C1 segment of cervical spinal cord (tissue), 14 donors: ENCODE measurements at regions not wholly inside any gene's neighbourhood (a gene's known extent, or its start where the extent isn't known, plus 50 kb on each side); places are given as distances from the start of the nearest gene placed in this dataset.

Source experiments
- DNase-seq, 14 donors: peaks; one replicate each; lab custom pipeline; 2025; lab: John Stamatoyannopoulos, UW

DNA sequence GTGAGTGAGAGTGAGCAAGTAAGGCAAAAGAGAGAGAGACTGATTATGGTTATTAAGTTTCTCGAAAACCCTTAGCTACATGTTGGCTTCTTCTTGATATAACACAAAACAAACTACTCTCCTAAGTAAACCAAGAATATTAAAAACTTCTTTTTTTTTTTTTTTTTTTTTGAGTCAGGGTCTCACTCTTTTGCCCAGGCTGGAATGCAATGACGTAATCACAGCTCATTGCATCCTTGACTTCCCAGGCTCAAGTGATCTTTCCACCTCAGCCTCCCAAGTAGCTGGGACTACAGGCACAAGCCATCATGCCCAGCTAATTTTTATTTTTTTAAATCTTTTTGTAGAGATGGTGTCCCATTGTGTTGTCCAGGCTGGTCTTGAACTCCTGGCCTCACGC lies 102.2 kb upstream of the IL6 start:
- no peak for DNase-seq

DNA sequence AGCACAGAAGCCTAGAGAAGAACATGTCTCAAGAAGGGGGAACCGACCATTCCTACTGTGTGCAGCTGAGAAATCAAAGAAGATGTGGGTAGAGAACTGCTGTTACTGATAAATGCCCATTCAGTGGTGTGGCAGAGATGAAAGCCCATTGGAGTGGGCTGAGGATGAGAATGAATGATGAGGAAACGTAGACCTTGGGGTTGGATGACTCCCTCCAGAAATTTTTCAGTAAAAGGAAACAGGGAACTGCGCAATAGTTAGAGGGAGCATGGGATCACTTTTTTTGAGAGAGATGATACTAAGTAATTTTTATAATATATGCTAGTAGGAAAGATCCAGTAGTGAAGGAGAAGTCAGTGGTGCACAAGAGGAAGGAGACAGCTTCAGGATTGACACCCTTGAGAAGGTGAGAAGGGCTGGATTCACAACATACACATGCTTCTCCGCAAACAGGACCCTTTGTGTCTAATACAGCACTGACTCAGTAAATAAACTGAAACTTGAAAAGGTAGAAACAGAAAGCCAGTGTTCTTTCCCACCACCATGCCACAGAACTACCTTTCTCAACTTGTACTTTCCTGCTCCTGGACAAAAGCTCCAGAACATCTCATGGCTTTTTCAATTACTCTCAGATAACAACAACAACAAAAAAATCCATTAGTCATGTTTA lies 104.7 kb upstream of the IL6 start:
- DNase-seq, result no peak

DNA sequence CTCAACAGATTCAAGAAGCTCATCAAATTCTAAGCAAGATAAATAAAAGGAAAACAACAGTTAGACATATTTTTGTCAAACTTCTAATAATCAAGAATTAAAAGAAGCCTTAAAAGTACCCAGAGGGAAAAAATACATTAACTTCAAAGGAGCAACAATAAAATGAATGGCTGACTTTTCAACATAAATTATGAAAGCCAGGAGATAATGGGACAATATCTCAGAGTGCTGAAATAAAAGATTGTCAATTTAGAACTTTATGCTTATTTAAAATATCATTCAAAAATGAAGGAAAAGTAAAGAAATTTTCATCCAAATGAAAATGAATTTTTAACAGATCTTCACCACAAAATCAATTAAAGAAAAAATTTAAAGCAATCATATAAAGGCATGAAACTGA lies 108.5 kb upstream of the IL6 start:
- no peak for DNase-seq

DNA sequence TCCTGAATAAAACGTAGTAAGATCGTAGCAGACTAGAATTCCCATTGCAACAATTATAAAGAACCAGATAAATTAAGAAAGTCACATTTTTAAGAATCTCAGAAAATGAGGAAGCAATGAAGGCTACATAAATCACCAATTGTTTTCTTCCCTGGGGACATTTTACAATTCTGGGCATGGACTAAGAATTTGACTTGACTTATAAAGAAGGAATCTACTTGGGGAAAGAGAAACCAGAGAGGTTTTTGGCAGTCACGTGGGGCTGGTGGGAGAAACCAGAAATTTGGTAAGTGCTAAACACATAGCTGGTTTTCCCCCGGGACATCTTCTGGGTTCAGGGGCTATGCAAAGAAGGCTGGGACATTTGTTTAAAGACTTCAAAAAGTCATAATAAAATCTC lies 109.8 kb upstream of the IL6 start:
- DNase-seq, result no peak

DNA sequence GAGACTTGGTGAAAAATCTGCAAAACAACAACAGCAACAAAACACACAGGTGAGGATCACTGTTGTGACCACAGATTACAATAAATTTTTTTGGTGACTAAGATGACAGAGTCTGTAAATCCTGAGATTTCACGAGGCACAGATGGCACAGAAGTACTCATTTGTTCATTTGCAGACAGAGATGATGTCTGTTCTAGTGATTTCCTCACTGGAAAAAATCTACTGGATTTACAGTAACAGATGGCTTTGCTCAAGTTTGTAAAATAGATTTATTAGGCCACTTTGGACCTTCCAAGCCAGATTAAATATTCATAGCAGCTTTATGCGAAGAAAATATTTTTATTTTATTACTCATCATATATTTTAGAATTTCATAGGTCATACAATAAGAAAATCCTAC lies 113.5 kb upstream of the IL6 start:
- no peak for DNase-seq

DNA sequence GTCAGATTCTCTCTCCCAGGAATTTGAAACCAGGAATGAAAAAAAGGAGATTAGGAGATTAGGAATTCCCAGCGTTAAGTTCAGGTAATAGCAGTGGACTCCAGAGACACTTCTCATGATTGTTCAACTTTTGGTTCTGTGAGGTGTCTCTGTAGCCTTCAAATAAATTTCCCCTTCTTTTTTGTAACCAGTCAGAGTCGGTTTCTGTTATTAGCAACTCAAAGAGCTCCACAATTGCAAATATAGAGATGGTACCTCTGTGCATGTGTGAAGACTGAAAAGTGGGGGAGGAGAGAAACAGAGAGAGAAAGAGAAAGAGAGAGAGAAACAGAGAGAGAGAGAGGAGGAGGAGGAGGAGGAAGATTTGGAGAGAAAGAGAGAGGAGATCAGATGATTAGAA lies 112.8 kb upstream of the STEAP1B start:
- no peak for DNase-seq

DNA sequence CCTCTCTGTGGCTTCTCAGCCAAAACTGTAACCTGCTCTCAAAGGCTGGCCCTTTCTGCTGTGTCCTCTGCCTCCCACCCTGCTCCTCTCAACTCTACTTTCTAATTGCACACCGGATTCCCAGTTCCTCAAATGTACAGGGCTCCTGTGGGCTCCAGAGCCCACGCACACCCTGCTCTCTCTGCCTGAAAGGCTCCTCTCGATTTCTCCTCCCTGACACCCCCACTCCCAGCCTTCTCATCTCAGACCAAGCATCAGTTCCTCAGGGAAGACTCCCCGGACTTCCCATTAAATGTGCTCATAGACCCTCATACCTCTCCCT lies 111.7 kb upstream of the STEAP1B start:
- no peak for DNase-seq

DNA sequence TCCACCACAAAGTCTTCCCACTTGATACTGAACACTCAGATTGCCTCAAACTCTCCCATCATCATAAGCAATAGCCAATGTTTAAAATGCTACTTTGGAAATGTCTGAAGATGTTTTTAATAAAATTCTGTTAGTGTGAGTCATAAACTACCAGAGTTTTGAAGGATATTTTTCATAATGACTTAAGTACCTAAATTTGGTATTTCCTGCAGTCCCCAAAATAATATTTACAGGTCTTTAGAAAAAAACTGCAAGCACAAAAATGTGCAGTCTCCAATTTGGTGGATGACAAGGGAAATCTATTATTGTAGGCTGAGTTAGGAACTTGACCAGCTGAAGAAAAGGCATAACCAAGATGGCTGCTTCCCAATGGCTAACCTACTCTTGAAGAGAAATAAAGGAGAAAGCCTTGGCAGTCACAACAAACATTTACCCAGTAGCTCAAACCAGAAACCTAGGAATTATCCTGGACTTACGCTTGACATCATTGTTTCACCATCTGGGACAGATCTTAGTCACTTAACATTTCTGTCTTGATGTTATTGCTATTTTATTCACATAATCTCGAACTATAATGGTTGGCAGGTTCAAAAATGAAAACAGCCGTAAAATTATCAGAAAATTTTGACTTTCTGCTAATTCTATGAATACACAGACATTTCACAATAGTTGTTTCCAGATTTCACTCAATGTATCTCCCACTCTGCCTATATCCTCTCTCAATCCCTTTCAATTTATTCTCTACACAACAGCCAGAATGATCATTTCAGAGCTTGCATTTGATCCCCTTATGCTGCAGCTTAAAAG lies 111.2 kb upstream of the STEAP1B start:
- no peak for DNase-seq

DNA sequence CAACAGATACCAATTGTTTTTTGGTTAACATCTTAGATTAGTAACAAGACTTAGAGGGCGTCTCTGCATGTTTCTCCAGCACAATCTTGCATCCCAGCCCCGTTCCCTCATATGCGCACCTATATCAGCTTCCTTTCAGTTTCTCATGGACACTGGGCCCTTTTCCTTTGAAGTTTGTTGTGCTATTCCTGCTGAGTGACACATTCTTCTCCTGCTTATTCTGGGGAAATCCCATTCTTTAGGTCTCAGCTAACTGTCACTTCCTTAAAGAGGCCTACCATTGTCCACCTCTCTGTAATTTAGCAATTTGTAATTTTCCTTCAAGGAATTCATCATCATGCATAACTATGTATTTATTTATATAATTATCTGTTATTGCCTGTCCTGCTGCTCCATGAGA lies 110.3 kb upstream of the STEAP1B start:
- no peak for DNase-seq

DNA sequence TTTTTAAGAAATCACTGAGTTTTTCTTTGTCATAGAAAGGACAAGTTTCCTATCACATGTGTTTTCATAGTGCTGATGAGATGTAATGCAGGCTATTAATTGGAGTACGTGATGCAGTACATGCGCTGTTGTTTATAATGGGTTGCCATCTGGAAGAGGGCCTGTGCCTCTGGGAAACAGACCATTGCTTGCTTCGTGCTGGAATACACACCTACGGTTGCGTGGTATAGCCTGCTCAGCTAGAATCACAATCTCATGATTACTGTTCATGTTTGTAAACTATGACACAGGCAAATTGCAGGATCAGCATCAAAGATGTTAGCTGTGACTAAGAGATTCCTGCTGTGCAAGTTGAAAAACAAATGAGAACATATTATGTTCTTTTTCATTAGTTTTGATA lies 107.2 kb upstream of the STEAP1B start:
- no peak for DNase-seq

DNA sequence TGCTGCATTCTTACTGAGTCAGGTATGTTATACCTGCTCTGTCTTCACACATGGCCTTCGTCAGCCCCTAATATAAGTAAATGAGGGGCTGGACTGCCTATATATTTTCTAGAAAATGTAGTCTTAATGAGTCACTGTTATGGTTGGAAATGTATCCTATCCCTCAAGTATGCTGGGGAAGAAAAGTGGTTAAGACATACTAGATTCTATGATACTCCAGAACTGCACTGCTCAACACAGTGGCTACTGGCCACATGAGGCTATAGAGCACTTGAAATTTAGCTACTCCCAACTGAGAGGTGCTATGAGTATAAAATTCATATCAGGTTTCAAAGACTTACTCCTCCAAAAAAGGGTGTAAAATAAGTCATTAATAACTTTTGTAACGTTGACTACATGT lies 104.3 kb upstream of the STEAP1B start:
- DNase-seq, result no peak

DNA sequence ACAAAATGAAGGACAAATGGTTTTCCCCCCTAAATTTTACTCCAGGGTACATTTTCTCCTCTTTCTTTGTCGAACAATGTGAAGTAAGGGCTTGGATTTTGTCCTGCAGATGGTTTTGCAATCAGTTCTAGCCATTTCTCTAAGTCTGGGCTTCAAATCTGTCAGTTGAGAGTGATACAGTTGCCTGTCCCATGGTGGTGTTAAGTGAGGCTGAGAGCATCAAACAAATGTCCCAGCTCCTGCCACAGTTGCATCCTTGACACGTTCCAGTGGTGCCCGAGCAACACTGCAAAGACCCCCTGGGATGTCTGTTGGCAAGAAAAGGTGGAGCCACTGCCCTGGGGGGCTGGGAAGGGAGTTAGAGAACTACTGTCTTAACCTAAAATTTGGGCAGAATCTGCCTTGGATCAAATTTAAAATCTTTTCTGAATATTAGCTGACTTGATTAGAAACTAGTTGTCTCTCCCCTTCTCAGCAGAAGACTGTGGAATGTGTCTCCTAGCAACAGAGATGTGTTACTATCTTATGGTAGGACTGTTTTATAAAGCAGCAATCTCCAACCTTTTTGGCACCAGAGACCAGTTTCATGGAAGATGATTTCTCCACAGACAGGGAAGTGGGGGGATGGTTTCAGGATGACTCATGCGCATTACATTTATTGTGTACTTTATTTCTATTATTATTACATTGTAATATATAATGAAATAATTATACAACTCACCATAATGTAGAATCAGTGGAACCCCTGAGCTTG lies 102.0 kb upstream of the STEAP1B start:
- DNase-seq, result no peak

DNA sequence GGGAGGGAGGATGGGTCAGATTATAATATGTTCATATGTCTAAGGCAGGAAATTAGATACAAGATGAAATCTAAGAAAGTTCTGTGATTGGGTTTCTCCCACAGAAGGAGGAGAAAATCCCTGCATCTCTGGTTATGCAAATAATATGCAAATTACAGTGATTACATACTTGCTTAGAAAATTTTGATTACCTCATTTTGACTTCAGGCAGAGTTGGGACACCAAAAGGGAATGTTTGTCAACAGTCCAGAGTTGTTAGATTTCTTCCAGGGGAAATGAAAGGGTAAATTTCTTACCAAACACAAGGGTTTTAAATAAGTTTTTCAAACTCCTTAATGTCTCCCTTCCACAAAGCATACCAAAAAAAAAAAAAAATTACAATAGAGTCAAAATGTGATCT lies 101.4 kb upstream of the STEAP1B start:
- DNase-seq, result no peak

DNA sequence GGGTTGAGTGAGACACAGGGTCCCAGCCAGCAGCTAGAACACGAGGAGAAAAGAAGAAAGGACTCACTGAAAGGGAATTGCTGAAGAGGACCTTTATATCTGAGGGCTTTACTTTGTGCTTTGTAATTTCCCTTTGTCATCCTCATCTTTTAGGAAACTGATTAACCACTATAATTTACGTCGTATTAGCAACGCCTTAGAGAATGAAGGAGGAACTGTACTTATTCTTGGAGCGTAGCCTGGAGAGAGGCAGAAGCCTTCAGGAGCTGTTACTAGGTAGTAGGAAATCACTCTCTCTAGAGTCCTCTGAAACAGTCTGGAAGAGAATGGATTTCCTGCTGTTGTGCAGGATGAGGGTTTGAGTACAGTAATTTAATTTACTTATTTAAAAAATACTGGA lies 101.0 kb upstream of the STEAP1B start:
- DNase-seq, result no peak

DNA sequence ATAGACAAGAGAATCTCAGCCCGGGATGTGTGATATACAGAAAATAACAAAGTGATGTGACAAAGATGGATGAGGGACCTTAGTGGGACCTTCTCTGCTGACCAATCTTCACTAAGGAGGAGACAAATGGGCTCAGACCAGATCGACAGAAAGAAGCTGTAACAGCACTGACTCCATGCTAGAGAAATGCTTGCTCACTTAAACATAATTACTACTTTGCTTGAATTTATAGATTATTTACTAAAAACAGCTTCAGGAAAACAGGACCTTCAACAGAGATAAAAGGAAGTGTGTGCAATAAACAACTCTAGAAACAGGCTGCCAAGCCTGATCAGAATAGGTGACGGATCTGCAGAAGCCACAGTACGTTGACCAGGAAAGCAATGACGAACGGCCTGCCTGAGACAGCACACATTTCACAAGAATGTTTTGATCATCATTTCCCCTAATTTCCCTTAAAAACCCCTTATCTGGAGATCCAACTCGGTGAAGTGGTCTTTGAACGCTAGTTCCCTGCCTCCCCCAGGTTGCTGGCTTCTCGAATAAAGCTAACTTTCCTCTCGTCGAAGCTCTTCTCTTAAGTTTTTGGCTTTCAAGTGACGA lies 98.4 kb upstream of the STEAP1B start:
- no peak for DNase-seq

DNA sequence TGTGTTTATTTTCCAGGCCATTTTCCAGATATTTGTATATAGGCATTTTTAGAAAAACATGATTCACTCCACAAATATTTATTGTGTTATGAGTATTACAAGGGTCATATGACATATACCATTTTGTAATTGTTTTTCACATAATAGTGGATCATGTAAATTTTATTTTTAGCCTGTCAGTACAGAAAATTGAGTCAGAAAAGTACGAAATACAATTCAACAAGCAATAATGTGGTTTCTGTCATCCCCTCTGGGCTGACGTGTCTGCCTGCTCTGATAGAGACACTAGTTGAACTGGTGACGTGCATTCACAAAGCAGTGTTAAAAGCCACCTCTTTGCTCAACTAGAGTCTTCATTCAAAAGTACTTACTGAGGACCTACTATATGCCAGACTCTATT lies 97.9 kb upstream of the STEAP1B start:
- no peak for DNase-seq

DNA sequence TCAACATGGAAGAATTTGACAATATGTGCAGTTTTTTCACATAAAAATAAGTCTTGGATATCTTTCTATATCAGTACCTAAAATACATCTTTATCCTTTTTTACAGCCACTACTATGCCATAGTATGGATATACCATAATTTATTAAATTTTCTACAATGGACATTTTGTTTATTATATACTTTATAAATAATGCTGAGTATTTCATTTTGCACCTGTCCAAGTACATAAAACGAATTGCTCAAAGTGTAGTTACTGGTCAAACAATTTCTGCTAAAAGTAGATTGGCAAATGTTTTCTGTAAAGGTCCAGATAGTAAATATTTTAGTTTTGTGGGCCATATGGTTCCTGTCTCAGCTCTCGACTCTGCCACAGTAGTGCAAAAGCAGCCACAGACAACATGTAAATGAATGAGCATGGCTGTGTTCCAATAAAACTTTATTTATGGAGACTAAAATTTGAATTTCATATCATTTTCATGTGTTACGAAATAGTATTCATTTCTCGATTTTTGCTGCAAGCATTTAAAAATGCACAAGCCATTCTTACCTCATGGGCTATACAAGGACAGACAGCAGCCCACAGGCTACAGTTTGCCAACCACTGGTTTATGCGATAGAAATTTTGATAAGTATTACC lies 96.9 kb upstream of the STEAP1B start:
- no peak for DNase-seq

DNA sequence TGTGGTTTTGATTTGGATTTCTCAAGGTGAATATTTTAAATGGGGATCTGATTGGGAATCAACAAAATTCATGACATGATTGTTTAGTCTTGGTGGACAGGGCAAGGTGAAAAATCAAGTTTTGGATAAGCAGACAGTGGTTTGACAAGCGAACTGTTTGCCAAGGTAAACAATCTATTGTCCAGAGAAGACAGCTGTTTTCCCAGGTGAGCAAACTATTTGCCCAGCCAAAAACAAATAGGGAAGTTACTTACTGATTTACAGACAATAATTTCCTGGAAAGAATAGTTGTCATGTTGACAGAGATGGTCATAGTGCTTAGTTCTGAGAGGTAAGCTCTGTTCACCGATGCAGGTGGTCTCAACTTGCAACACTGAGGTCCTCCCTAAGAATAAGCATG lies 94.0 kb upstream of the STEAP1B start:
- DNase-seq, result no peak

DNA sequence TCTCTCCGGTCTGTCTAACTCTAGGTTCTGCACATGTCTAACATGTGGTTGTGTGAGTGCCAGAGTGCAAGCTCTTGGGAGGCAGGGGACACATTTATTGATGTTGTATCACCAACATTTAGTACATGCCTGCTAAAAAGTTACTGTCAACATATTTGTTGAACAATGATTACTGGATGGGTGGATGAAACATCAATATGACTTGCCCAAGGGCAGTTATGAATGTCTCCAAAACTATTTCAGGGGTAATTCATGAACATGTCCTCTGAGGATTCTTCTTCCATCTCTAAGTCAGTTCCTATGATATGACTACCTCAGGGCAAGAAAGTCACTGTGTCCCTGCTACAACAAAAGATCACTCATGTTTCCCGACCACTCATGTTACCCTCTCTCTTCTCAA lies 91.3 kb upstream of the STEAP1B start:
- no peak for DNase-seq

DNA sequence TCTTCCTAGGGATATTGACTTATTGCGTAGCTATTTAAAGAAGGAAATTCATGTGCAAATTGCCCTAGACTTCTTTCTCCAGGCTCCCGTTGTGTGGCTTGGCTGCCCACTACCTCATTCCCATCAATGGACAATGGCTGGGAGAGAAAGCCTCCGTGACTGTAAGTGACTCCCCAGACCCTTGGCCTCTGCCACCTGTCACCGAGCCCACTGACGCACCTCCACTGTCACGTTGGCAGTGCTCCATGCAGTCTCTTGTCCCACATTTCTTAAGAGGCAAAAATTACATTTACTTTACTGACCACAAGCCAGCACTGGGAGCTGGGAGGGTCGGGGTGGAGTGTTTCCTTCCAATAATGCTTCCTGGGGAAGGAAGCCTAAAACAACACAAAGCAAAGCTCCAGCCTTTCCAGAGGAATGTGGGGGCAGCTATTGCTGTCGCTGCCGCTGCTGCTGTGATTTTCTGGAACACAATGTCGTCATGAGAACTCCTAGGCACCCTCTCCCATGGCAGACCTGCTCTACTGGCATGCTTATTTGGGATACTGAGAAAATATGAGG lies 89.7 kb upstream of the STEAP1B start:
- peak in 1 of 14 donors; percentile 52 for DNase-seq

DNA sequence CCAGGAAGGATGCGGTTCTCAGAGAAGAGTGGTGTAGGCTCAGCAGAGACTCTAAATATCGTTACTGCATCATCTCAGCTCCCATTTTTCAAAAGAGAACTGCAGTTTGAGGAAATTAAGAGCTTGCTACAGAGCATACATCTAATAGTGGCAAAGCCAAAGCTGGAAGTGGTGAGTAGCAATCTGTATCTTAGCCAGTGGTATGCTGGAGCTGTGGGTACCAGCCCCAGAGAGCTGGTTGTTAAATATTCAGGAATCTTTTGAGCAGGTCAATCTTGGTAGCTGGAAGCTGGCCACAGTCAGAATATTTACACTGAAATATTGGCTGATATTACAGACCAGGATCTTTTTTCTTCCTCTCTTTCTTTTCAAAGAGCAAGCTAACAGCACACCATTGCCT lies 88.4 kb upstream of the STEAP1B start:
- DNase-seq, result no peak

DNA sequence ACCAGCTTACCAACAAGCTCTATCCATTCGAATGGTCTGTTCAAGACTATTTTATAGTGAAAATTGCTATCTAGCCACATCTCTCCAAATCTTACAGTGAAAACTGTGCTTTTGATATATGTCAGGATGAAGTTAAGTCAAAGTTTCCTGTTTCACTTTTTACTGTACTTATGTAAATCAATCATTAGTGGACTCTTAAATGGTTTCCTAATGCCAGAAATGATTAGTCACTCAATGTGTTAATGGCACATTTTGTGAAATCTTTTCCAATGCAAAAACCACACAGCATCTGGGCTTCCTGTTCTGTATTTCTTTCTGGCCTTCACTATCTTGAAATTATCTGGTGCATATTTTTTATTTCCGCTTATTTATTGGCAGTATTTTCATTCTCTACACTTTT lies 87.3 kb upstream of the STEAP1B start:
- no peak for DNase-seq
